ENCODE measurements at regions not wholly inside any gene's neighbourhood (a gene's known extent, or its start where the extent isn't known, plus 50 kb on each side); places are given as distances from the start of the nearest gene placed in this dataset.

DNA sequence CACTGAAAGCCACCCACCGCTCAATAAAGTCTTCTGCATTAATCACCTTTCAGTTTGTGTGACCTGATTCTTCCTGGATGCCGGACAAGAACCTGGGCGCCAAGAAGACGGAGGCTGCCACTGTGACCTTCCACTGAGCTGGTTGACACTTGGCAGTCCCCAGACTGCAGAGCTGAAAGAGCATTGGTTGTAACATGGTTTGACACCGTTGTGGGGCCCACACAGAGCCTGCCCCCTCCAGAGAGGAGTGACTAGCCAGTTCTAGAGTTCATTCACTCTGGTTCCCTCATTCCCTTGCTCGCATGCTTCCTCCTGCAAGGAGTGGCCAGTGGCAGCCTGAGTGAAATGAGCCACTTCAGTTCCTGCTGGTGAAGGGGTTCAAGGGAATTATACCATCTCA lies 86.2 kb upstream of the ANXA1 start:
- Histone ChIP-seq H3K27ac (ENCODE audit: low read depth, low read length, poor library complexity, severe bottlenecking) (no peak overlapping the region), H3K27me3 (replicated peaks; ENCODE audit: insufficient read depth, low read depth, low read length, poor library complexity) (no peaks in the 10 kb centered on the region), H3K4me3 (ENCODE audit: low read depth, low read length, poor library complexity, severe bottlenecking) (no peak overlapping the region), H3K36me3 (ENCODE audit: insufficient read depth, low read length, poor library complexity, severe bottlenecking) (no peaks in the 10 kb centered on the region), H3K9me3 (ENCODE audit: low read depth, low read length, poor library complexity, severe bottlenecking) (no peaks in the 10 kb centered on the region), H3K4me1 (ENCODE audit: insufficient read depth, low read length, poor library complexity, severe bottlenecking) (no peaks in the 10 kb centered on the region)
- TF ChIP-seq CTCF (conservative IDR thresholded peaks at IDR 0.05; ENCODE audit: low read depth, low read length) (no peak), EZH2 (IDR thresholded peaks at IDR 0.05; ENCODE audit: borderline replicate concordance, low read depth, low read length, poor library complexity, severe bottlenecking) (no peak)
- POLR2A ChIA-PET (ENCODE audit: low non-redundant PET), result no interaction called here
- no peak for DNase-seq (ENCODE audit: low spot score)
- intact Hi-C loops (cut with micrococcal nuclease; ENCODE audit: unreplicated experiment), result no loop called here
- no TSS peak for BruUV-seq (replicated peaks)
- CTCF ChIA-PET, result no interaction called here

- CTCF ChIA-PET, result no interaction called here
- TF ChIP-seq EZH2 (IDR thresholded peaks at IDR 0.05; ENCODE audit: borderline replicate concordance, low read depth, low read length, poor library complexity, severe bottlenecking) (no peak), CTCF (conservative IDR thresholded peaks at IDR 0.05; ENCODE audit: low read depth, low read length) (no peak)
These were observed 87.3 kb upstream of the ANXA1 start for GRCh38 chr9:73064315-73064714.

GRCh38 chr9:73061146-73061545 lies 90.5 kb upstream of the ANXA1 start:
- TF ChIP-seq EZH2 (IDR thresholded peaks at IDR 0.05; ENCODE audit: borderline replicate concordance, low read depth, low read length, poor library complexity, severe bottlenecking), result no peak
- no peak for TF ChIP-seq CTCF (conservative IDR thresholded peaks at IDR 0.05; ENCODE audit: low read depth, low read length)
- Histone ChIP-seq H3K27ac (ENCODE audit: low read depth, low read length, poor library complexity, severe bottlenecking) (no peak overlapping the region), H3K27me3 (replicated peaks; ENCODE audit: insufficient read depth, low read depth, low read length, poor library complexity) (no peaks in the 10 kb centered on the region), H3K4me1 (ENCODE audit: insufficient read depth, low read length, poor library complexity, severe bottlenecking) (peaks cover 12% of the 10 kb centered on the region), H3K9me3 (ENCODE audit: low read depth, low read length, poor library complexity, severe bottlenecking) (no peaks in the 10 kb centered on the region), H3K36me3 (ENCODE audit: insufficient read depth, low read length, poor library complexity, severe bottlenecking) (no peaks in the 10 kb centered on the region), H3K4me3 (ENCODE audit: low read depth, low read length, poor library complexity, severe bottlenecking) (no peak overlapping the region)
- ChIA-PET POLR2A (ENCODE audit: low non-redundant PET) (no interaction called here), CTCF (no interaction called here)
- no TSS peak for BruUV-seq (replicated peaks)
- DNase-seq (ENCODE audit: low spot score), result no peak
- intact Hi-C loops (cut with micrococcal nuclease; ENCODE audit: unreplicated experiment), result no loop called here

More at GRCh38 chr9:73064315-73064714, 87.3 kb upstream of the ANXA1 start:
- H3K4me1 ChIP-seq (ENCODE audit: insufficient read depth, low read length, poor library complexity, severe bottlenecking), result peaks cover 7% of the 10 kb centered on the region
- no peak overlapping the region for H3K27ac ChIP-seq (ENCODE audit: low read depth, low read length, poor library complexity, severe bottlenecking)
- POLR2A ChIA-PET (ENCODE audit: low non-redundant PET), result no interaction called here
- no peaks in the 10 kb centered on the region for H3K9me3 ChIP-seq (ENCODE audit: low read depth, low read length, poor library complexity, severe bottlenecking)
- no peak overlapping the region for H3K4me3 ChIP-seq (ENCODE audit: low read depth, low read length, poor library complexity, severe bottlenecking)
- H3K36me3 ChIP-seq (ENCODE audit: insufficient read depth, low read length, poor library complexity, severe bottlenecking), result no peaks in the 10 kb centered on the region
- BruUV-seq (replicated peaks), result no TSS peak
- no peak for DNase-seq (ENCODE audit: low spot score)
- intact Hi-C loops (cut with micrococcal nuclease; ENCODE audit: unreplicated experiment), result no loop called here
- no peaks in the 10 kb centered on the region for H3K27me3 ChIP-seq (replicated peaks; ENCODE audit: insufficient read depth, low read depth, low read length, poor library complexity)
